A549 (cell line): ENCODE measurements at regions not wholly inside any gene's neighbourhood (a gene's known extent, or its start where the extent isn't known, plus 50 kb on each side); places are given as distances from the start of the nearest gene placed in this dataset.
"Not testable (repeated sequence)": the region's sequence is repeated elsewhere in the genome, so short reads cannot be mapped to it uniquely, and the experiment has no call there.

Experiments used
- ATAC-seq, 2 experiments: fragments of 200-7000 bp in 1 of 2; fragments of >200 bp in 1 of 2; cut with Nextera tagmentation in 1 of 2; cut with Tn5 transposase in 1 of 2; 3 replicates each; pipeline versions ENCODE4 v1.8.0 to v1.9.1; 2018 to 2020; ENCODE audit warnings: mild to moderate bottlenecking in 1 of 2, moderate library complexity in 1 of 2
- CTCF ChIA-PET: fragments of 300-600 bp; sonication (Branson Sonifier 250); formaldehyde crosslinking; extraction: SDS; loops from one replicate; lab custom pipeline; 2021; ENCODE audit warnings: antibody characterized with exemption, inconsistent platforms; lab: Yijun Ruan, JAX
- POLR2A ChIA-PET: fragments of 350-600 bp; formaldehyde crosslinking; extraction: SDS; loops from one replicate; lab custom pipeline; 2021; ENCODE audit warnings: antibody characterized with exemption, inconsistent platforms; lab: Yijun Ruan, JAX
- DNase-seq, 2 experiments: peaks; one replicate each; pipeline versions ENCODE4 v3.0.0 to v3.0.0-alpha.2; 2011 to 2016; ENCODE audit warnings: low read depth in 1 of 2, low spot score in 1 of 2
- FAIRE-seq: peaks from 2 replicates; lab custom pipeline; 2011; peaks lifted over from hg19 to GRCh38; lab: Jason Lieb, UNC
- H3K27ac ChIP-seq, 2 experiments: fragments of >200 bp; sonication (Bioruptor Twin); formaldehyde crosslinking; 3 replicates each; pipeline ENCODE4 v1.5.1; 2016 to 2017
- H3K4me1 ChIP-seq: fragments of >200 bp; sonication (Bioruptor Twin); formaldehyde crosslinking; 3 replicates; pipeline ENCODE4 v1.6.1; 2016
- H3K4me2 ChIP-seq: fragments of >200 bp; sonication (Bioruptor Twin); formaldehyde crosslinking; 3 replicates; pipeline ENCODE4 v1.6.1; 2016
- H3K4me3 ChIP-seq: fragments of >200 bp; sonication (Bioruptor Twin); formaldehyde crosslinking; 3 replicates; pipeline ENCODE4 v1.5.1; 2016
- H3K9me3 ChIP-seq: fragments of >200 bp; sonication (Bioruptor Twin); formaldehyde crosslinking; 3 replicates; pipeline ENCODE4 v1.6.1; 2016
- BHLHE40 ChIP-seq: IDR thresholded peaks from 2 replicates; pipeline ENCODE4 v1.6.1; 2012; ENCODE audit warnings: low read depth, low read length, inconsistent platforms
- CBX8 ChIP-seq: fragments of 200-600 bp; sonication (generic); IDR thresholded peaks from 2 replicates; pipeline ENCODE4 v1.6.1; 2016
- CEBPB ChIP-seq, 2 experiments: fragments of >200 bp in 1 of 2; sonication (Bioruptor Twin) in 1 of 2; formaldehyde crosslinking in 1 of 2; IDR thresholded peaks; 2 replicates each; pipeline ENCODE4 v1.6.1; 2012 to 2016
- CHD4 ChIP-seq: fragments of 200-600 bp; sonication (generic); IDR thresholded peaks from 2 replicates; pipeline ENCODE4 v1.6.1; 2016; ENCODE audit warnings: antibody characterized with exemption, mild to moderate bottlenecking, borderline replicate concordance
- EHMT2 ChIP-seq: fragments of 200-600 bp; sonication (generic); IDR thresholded peaks from 2 replicates; pipeline ENCODE4 v1.6.1; 2016; ENCODE audit warnings: antibody characterized with exemption, low read depth, mild to moderate bottlenecking, moderate library complexity
- FOSL2 ChIP-seq, 2 experiments: fragments of 450-650 bp in 1 of 2; fragments of >200 bp in 1 of 2; sonication (Bioruptor Twin) in 1 of 2; formaldehyde crosslinking; IDR thresholded peaks; 2 replicates each; pipeline versions ENCODE4 v1.5.0 to v1.6.1; 2016 to 2020; ENCODE audit warnings: mild to moderate bottlenecking in 1 of 2, moderate library complexity in 1 of 2
- FOXS1 ChIP-seq: fragments of 250-450 bp; sonication (Bioruptor Pico); IDR thresholded peaks from 2 replicates; pipeline ENCODE4 v1.5.0; 2020; ENCODE audit warnings: mild to moderate bottlenecking, moderate library complexity
- HMGXB4 ChIP-seq: fragments of 250-450 bp; sonication (Bioruptor Pico); IDR thresholded peaks from 2 replicates; pipeline ENCODE4 v1.5.0; 2021; ENCODE audit warnings: mild to moderate bottlenecking, moderate library complexity, borderline replicate concordance
- MAZ ChIP-seq: fragments of 150-350 bp; IDR thresholded peaks from 2 replicates; pipeline ENCODE4 v1.6.1; 2014; ENCODE audit warnings: antibody characterized with exemption, low read depth, low read length, borderline replicate concordance
- RCOR1 ChIP-seq: fragments of 150-350 bp; IDR thresholded peaks from 2 replicates; pipeline ENCODE4 v1.6.1; 2014; ENCODE audit warnings: antibody characterized with exemption, low read length, low read depth
- RFX5 ChIP-seq: fragments of 450-650 bp; IDR thresholded peaks from 2 replicates; pipeline ENCODE4 v1.7.1; 2014; ENCODE audit warnings: antibody characterized with exemption, mild to moderate bottlenecking, moderate library complexity
- ZSCAN20 ChIP-seq: fragments of 250-450 bp; sonication (Bioruptor Pico); IDR thresholded peaks from 2 replicates; pipeline ENCODE4 v1.8.0; 2022; ENCODE audit warnings: mild to moderate bottlenecking, moderate library complexity
- WGBS: methylation state at CpG from one replicate; pipeline ENCODE4 v1.1.6; 2017; ENCODE audit errors: missing lambda C conversion rate; 5-methylcytosine and 5-hydroxymethylcytosine counted together

GRCh38 chr6:58055465-58056176 lies 738.2 kb downstream of the PRIM2 start:
- 36% methylated on average over 5 of the region's 6 CpGs for WGBS

GRCh38 chr6:58059701-58060100 lies 742.3 kb downstream of the PRIM2 start:
- DNase-seq, H3K4me3 ChIP-seq, ATAC-seq, H3K4me1 ChIP-seq, H3K4me2 ChIP-seq, H3K27ac ChIP-seq, CTCF ChIA-PET, H3K9me3 ChIP-seq, FAIRE-seq, POLR2A ChIA-PET: not testable (repeated sequence)
- 0% methylated on average over 1 of the region's 1 CpG for WGBS

More at GRCh38 chr6:58055465-58056176, 738.2 kb downstream of the PRIM2 start:
- ATAC-seq, H3K4me2 ChIP-seq, DNase-seq, H3K9me3 ChIP-seq, H3K4me3 ChIP-seq, H3K27ac ChIP-seq, CTCF ChIA-PET, H3K4me1 ChIP-seq, FAIRE-seq, POLR2A ChIA-PET: not testable (repeated sequence)

- FAIRE-seq, H3K4me2 ChIP-seq, CTCF ChIA-PET, DNase-seq, H3K4me3 ChIP-seq, H3K4me1 ChIP-seq, ATAC-seq, H3K27ac ChIP-seq, POLR2A ChIA-PET, H3K9me3 ChIP-seq: not testable (repeated sequence)
- 80% methylated on average over 1 of the region's 1 CpG for WGBS
Observed at GRCh38 chr6:58063542-58063941, 746.1 kb downstream of the PRIM2 start.

- H3K4me1 ChIP-seq, CTCF ChIA-PET, H3K27ac ChIP-seq, DNase-seq, H3K9me3 ChIP-seq, H3K4me2 ChIP-seq, H3K4me3 ChIP-seq, FAIRE-seq, POLR2A ChIA-PET, ATAC-seq: not testable (repeated sequence)
- WGBS = 0% methylated on average over 1 of the region's 1 CpG
Observed at GRCh38 chr6:58067867-58068548, 750.6 kb downstream of the PRIM2 start.

- TF ChIP-seq EHMT2 (no peak), MAZ (no peak), BHLHE40 (no peak), FOSL2 (IDR thresholded peaks at IDR 0.05) (no peak), FOSL2 (CRISPR knock-in tag; IDR thresholded peaks at IDR 0.05) (no peak), HMGXB4 (CRISPR knock-in tag) (no peak), RCOR1 (no peak), CHD4 (no peak), FOXS1 (no peak), ZSCAN20 (no peak), CBX8 (no peak), RFX5 (no peak), CEBPB (IDR thresholded peaks at IDR 0.05) (no peak)
- H3K27ac ChIP-seq = no peak overlapping the region
- WGBS = 53% methylated on average over 18 of the region's 23 CpGs
- no peak for FAIRE-seq
- no peak overlapping the region for H3K4me3 ChIP-seq
- no peaks in the 10 kb centered on the region for H3K9me3 ChIP-seq
- H3K4me2 ChIP-seq = no peak overlapping the region
- CTCF ChIA-PET = no interaction called here
- DNase-seq = no peak
- no peak for ATAC-seq
- POLR2A ChIA-PET = no interaction called here
- H3K4me1 ChIP-seq = no peaks in the 10 kb centered on the region
Observed at GRCh38 chr6:58073263-58073662, 755.8 kb downstream of the PRIM2 start.

GRCh38 chr6:58090067-58090466 lies 772.6 kb downstream of the PRIM2 start:
- H3K4me1 ChIP-seq, ATAC-seq, H3K9me3 ChIP-seq, CTCF ChIA-PET, DNase-seq, POLR2A ChIA-PET, H3K27ac ChIP-seq, FAIRE-seq, H3K4me2 ChIP-seq, H3K4me3 ChIP-seq: not testable (repeated sequence)
- 32% methylated on average over 2 of the region's 2 CpGs for WGBS

GRCh38 chr6:58097251-58097650 lies 779.8 kb downstream of the PRIM2 start:
- H3K4me2 ChIP-seq, H3K9me3 ChIP-seq, FAIRE-seq, DNase-seq, H3K27ac ChIP-seq, ATAC-seq, POLR2A ChIA-PET, CTCF ChIA-PET, H3K4me1 ChIP-seq, H3K4me3 ChIP-seq: not testable (repeated sequence)
